ENCODE measurements at regions not wholly inside any gene's neighbourhood (a gene's known extent, or its start where the extent isn't known, plus 50 kb on each side); places are given as distances from the start of the nearest gene placed in this dataset.

DNA sequence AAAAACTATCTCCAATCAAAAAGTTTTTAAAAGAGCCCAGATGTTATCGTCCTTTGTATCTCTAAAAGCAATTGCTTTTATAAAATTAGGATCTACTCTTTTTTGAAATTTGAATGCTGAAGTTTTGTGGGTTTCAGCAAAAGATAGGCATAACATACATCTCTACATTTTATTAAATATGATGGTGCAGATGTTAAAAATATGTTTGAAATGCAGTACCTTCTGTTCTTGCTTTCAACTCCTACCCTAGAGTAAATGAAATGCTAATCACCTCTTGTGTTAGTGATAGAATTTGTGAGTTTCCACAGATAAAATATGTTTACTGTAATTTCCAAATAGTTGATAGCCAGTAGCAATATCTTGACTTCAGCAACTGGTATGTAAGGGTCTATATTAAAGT, 95.7 kb upstream of the VPREB1 start:
- Histone ChIP-seq H3K9me3 (no peaks in the 10 kb centered on the region), H3K4me1 (no peaks in the 10 kb centered on the region), H3K27me3 (no peaks in the 10 kb centered on the region), H3K27ac (no peak overlapping the region), H3K4me3 (no peak overlapping the region), H3K36me3 (no peaks in the 10 kb centered on the region)
- DNase-seq = no peak
- TF ChIP-seq, protein P1, sequence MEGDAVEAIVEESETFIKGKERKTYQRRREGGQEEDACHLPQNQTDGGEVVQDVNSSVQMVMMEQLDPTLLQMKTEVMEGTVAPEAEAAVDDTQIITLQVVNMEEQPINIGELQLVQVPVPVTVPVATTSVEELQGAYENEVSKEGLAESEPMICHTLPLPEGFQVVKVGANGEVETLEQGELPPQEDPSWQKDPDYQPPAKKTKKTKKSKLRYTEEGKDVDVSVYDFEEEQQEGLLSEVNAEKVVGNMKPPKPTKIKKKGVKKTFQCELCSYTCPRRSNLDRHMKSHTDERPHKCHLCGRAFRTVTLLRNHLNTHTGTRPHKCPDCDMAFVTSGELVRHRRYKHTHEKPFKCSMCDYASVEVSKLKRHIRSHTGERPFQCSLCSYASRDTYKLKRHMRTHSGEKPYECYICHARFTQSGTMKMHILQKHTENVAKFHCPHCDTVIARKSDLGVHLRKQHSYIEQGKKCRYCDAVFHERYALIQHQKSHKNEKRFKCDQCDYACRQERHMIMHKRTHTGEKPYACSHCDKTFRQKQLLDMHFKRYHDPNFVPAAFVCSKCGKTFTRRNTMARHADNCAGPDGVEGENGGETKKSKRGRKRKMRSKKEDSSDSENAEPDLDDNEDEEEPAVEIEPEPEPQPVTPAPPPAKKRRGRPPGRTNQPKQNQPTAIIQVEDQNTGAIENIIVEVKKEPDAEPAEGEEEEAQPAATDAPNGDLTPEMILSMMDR (IDR thresholded peaks at IDR 0.05) = no peak
- no peak for TF ChIP-seq POLR2A (IDR thresholded peaks at IDR 0.05)

- Histone ChIP-seq H3K27me3 (no peaks in the 10 kb centered on the region), H3K27ac (no peak overlapping the region), H3K4me3 (no peak overlapping the region), H3K9me3 (no peaks in the 10 kb centered on the region), H3K4me1 (no peaks in the 10 kb centered on the region), H3K36me3 (no peaks in the 10 kb centered on the region)
- no peak for TF ChIP-seq POLR2A (IDR thresholded peaks at IDR 0.05)
- TF ChIP-seq, protein P1 (IDR thresholded peaks at IDR 0.05) = no peak
- no peak for DNase-seq
These were observed 99.7 kb upstream of the VPREB1 start for GRCh38 chr22:22144858-22145257.

DNA sequence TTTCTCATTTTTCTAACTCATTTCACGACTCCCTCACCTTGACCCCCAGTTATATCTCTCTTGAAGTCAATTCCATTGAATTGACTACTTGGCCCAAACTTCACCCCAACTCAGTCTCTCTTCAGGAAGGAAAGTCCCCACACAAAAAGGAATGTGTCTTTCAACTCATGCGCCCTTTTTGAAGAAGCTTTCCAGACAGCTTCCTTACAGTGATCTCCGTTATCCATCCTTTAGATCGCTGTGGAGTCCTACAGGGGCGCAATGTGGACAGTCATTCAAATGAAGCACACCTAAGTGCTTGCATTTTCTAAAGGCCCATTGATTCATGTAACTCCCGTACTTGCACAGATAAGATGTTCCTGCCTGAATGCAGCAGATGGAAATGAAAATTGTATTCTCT, 101.1 kb upstream of the VPREB1 start:
- Histone ChIP-seq H3K27me3 (no peaks in the 10 kb centered on the region), H3K27ac (no peak overlapping the region), H3K4me3 (no peak overlapping the region), H3K9me3 (no peaks in the 10 kb centered on the region), H3K36me3 (no peaks in the 10 kb centered on the region), H3K4me1 (no peaks in the 10 kb centered on the region)
- no peak for DNase-seq
- TF ChIP-seq, protein P1 (IDR thresholded peaks at IDR 0.05) = no peak
- no peak for TF ChIP-seq POLR2A (IDR thresholded peaks at IDR 0.05)

DNA sequence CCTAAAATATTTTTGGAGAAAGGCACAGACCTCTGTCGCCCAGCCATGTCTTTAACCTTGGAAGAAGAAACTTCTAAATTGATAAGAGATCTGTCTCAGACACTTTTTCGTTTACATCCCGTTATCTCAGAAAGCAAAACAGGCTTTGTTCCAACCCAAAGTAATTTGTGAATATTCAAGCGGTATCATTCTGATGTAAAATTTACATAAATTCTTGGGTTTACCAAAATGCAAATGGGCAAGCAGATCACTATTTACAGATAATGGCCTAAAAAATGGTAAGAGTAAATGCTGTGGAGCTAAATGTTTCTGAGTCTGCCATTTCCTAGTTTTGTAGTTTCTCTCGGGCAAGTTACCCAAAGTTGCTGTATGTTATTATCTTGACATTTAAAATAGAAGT, 101.9 kb upstream of the VPREB1 start:
- TF ChIP-seq POLR2A (IDR thresholded peaks at IDR 0.05) = no peak
- TF ChIP-seq, protein P1 (IDR thresholded peaks at IDR 0.05) = no peak

DNA sequence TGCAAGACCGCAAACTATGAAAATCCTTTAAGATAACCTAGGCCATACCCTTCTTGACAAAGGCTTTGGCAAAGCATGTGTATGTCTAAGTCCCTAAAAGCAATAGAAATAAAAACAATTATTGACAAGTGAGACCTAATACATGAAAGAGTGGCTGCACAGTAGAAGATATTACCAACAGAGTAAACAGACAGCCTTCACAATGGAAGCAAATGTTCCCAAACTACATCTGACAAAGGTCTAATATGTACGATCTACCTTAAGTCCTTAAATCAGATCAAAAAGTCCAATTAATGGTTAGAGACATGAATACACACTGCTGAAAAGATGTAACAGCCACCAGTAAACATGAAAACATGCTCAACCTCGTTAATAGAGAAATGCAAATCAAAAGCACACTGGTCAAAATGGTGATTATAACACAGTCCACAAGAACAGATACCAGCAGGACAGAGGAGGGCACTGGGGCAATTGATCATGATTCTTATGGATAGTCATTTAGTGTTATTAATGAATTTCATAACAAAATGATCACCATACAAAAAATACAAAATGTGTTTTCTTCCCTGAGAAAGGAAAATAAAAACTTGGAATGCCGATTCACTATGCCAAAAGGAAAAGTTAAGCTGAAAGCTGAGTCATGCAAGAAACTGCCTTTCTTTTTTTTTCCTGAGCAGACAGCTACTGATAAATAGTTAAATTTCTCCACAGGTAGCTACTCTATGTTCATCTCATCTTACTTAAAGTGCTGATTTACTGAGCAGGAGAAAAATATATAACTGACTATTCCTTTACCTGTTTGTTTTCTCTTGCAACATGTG, 102.6 kb upstream of the VPREB1 start:
- Histone ChIP-seq H3K4me1 (no peaks in the 10 kb centered on the region), H3K36me3 (no peaks in the 10 kb centered on the region)

More for the DNA sequence above, 101.9 kb upstream of the VPREB1 start:
- no peak overlapping the region for H3K27ac ChIP-seq
- no peak overlapping the region for H3K4me3 ChIP-seq
- no peaks in the 10 kb centered on the region for H3K27me3 ChIP-seq
- H3K9me3 ChIP-seq = no peaks in the 10 kb centered on the region
- H3K4me1 ChIP-seq = no peaks in the 10 kb centered on the region
- no peaks in the 10 kb centered on the region for H3K36me3 ChIP-seq
- DNase-seq = no peak

More for the DNA sequence above, 102.6 kb upstream of the VPREB1 start:
- TF ChIP-seq POLR2A (IDR thresholded peaks at IDR 0.05) = no peak
- TF ChIP-seq, protein P1 (IDR thresholded peaks at IDR 0.05) = no peak
- Histone ChIP-seq H3K27me3 (no peaks in the 10 kb centered on the region), H3K9me3 (no peaks in the 10 kb centered on the region), H3K27ac (no peak overlapping the region), H3K4me3 (no peak overlapping the region)
- DNase-seq = no peak

All from Peyer's patch (tissue), 4 donors.